SK-N-DZ (cell line): ENCODE measurements at regions not wholly inside any gene's neighbourhood (a gene's known extent, or its start where the extent isn't known, plus 50 kb on each side); places are given as distances from the start of the nearest gene placed in this dataset.
"Not testable (repeated sequence)": the region's sequence is repeated elsewhere in the genome, so short reads cannot be mapped to it uniquely, and the experiment has no call there.

Source experiments
- DNase-seq: peaks from one replicate; pipeline ENCODE4 v3.0.0-alpha.2; 2015; ENCODE audit warnings: low spot score

DNA sequence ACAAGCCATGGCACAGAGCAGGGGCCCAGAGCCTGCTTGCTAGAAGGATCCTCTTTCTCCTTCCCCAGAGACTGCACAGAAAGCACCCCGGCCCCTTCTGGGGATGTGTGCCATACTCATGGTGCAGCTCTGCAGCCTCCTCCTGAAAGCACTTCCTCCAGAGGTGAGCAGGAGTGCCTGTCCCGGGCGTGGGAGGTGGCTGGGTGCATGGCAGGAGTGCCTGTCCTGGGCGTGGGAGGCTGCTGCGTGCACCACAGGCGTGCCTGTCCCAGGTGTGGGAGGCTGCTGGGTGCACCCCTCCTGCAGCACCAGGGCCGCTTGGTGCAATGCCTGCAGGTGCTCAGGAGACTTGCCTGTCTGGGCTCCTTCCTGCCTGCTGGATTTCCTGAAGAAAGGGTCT, 913.3 kb downstream of the UQCRFS1 start:
- DNase-seq = no peak

DNA sequence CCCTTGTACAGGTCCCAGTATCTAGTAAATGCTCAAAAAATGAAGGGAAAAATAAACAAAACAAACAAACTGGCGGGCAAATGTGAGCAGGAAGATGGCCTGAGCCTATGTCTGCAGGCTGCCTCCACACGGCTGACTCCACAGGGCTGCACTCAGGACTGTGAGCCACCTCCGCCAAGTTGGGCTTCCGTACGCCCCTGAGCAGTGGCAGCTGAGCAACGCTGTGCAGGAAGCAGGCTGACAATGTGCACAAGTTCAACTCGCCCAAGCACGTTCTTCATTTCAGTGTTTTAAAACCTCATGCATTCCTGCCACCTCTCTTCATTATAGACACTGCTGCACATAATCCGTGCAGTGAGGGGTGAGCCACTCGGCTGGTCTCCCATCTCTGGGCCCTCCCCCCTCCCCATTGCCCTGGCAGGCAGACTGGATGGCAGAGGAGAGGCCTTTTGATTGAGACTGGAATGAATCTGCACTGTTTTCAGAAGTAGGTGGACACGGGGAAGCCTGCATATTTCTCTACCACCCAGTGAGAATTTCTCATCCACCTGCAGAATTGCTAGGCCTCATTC, 915.3 kb downstream of the UQCRFS1 start:
- DNase-seq = no peak

DNA sequence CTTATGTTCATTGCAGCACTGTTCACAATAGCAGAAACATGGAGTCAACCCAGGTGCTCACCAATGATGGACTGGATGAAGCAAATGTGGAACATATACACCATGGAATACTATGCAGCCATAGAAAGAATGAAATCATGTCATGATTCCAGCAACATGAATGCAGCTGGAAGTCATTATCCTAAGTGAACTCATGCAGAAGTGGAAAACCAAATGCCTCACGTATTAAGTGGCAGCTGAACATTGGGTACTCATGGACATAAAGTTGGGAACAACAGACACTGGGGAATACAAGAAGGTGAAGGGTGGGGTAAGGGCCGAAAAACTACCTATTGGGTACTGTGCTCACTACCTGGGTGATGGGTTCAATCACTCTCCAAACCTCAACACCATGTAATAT, 915.9 kb downstream of the UQCRFS1 start:
- no peak for DNase-seq

DNA sequence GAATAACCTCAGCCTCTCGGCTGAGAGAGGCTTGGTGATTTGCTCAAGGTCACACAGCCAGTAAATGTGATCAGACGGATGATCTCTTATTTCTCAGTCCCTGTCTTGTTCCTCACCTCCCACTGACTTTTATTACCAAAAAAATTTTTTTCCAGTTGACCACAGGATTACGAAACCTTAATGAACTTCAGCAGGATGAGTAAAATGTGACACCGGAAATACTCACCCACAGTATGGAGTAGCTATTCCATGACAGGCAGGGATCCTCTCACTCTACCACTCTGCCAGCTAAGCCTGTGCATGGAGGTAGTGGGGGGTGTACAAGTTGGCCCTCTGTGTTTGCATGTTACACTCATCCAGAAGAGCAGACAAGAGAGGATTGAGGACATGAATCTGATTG, 916.4 kb downstream of the UQCRFS1 start:
- no peak for DNase-seq

DNA sequence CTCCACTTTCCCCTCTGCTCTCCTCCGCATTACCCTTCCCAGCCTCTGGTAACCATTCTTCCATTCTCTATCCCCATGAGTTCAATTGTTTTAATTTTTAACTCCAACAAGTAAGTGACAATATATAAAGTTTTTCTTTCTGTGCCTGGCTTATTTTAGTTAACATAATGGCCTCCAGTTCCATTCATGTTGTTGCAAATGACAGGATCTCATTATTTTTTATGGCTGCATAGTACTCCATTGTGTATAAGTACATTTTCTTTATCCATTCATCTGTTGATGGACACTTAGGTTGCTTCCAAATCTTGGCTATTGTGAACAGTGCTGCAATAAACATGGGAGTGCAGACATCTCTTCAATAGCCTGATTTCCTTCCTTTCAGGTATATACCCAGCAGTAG, 918.0 kb downstream of the UQCRFS1 start:
- DNase-seq = not testable (repeated sequence)

DNA sequence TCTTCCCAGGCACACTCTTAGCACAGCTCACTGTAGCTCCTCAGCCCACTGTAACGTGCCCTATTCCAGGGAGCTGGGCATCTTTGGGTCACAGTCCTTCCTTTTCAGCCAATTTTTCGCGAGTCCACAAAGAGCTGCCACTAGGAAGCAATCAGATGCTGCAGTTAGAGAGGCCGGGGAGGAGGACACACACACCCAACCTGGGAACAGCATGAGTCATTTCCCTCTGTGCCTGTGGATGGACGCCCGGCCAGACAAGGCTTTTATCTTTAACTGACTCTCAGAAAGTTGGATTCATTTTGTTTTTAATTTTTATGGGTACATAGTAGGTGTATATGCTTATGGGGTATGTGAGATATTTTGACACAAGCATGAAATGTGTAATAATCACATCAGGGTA, 918.6 kb downstream of the UQCRFS1 start:
- DNase-seq = no peak

DNA sequence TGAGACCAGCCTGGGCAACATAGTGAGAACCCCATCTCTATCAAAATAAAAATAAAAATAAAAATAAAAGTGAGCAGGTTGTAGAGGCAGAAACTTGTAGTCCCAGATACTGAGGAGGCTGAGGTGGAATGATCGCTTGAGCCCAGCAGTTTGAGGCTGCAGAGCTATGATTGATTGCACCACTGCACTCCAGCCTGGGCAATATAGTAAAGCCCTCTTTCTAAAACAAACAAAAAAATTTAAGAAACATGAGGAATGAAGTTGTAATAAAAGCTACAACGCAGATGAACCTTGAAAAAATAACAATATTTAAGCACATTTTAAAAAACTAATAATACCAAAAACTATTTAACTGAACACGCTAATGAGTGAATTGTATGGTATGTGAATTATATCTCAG, 919.3 kb downstream of the UQCRFS1 start:
- no peak for DNase-seq

DNA sequence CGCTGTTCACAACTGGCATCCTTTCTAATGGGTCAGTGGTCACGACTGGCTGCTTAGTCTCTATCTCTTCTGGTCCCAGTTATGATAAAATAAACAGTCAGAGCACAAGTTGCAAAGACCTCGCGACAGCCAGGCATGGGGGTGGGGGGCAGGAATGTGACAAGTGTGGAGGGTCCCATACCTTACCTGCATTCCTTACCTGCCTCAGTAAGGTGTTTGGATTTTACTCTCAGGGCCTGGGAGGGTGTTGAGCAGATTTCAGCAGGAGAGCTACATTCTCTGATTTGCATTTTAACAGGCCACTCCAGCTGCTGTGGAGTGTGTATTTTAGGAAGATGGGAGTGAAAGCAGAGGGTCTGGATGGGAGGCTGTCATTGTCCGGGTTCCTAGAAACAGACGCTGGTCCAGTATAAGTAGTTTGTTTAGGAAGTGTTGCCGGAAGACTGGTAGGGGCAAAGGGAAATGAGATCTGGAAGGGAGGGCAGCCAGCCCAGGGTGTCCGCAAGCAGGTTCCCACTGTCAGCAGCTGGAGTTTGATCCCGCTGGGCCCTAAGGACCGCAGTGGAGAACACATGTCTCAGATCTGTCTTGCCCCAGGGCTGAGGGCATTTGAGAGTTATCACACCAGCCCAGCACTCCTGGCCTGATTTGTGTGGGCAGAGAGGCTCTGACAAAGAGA, 920.0 kb downstream of the UQCRFS1 start:
- DNase-seq = no peak

DNA sequence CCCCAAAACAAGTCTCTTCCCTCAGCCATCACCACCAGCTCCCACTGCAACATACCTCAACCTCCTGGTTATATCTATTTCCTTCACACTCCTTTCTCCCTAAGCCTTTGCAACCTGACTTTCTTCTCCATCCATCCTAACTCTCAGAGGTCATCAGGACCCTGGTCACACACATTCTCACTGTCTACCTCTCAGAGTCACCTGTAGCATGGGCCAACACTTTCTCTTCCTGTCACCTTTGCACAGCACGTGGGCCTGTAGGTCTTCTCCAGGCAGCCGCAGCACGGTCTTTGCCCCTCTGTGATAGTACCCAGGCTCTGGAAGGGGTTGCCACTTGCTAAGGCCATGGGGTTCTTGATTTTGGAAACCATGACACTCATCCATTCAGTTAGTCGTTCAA, 921.1 kb downstream of the UQCRFS1 start:
- DNase-seq = no peak

DNA sequence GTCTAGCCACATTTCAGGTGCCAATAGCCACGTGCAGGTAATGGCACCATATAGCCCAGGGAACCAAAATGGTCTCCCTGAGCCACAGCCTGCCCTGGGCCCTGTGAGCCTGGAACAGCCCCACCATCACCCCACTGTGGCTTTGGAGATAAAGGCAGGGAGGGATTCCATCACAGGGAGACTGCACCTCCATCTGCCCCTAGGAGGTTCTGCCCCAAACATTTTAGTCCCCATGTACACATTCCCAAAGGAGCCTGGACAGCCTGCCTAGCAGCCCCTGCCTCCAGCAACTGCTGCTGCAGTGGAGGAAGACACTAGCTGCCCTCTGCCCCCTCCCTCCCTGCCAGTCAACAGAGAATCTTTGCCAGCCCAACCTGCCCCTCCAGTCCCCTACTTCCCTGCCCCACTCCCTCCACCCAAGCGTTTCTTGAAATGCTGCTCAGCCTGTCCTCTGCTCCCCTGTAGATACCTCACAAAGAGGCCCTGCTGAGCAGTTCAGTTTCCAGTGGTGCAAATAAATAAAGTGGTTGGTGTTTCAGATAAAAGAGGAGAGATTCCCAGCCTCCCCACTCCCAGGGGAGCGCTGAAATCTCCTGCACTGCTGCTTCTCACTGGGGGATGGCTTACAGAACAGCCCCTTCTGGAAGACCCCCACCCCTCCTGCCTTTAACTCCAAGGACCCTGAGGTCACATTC, 921.8 kb downstream of the UQCRFS1 start:
- DNase-seq = no peak

DNA sequence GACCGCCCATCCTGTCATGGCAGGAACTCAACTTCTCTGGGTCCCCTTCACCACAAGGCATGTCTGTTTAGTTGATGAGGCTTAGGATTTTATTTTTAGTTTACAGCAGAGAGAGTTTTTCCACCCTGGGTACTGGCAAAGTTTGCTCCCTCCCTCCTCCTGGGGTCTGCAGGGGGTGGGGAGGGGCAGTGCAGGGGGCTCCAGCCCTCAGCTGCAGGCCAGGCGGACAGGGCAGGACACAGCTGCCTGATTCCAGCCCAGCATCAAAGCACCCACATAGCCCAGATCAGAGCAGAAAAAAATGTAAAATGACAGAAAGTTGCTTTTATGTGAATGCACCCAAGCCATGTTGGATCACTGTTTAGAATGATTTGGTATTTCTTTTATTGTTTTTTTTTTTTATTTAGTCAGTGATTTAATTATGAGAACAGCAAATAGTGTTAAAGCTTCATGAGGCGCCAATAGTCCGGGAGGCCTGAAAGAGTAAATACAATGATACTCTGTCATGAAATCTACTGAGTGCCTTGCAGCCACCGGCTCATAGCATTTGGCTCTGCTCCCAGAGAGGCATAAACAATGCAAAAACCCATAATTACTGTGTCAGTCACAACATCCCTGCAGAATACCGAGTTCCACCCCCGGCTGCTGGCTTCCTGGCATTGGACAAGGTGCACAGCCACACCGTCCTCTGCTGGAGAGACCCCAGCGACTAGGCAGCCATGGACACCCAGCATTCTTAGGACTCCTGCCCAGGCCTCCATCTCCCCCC, 923.5 kb downstream of the UQCRFS1 start:
- no peak for DNase-seq

DNA sequence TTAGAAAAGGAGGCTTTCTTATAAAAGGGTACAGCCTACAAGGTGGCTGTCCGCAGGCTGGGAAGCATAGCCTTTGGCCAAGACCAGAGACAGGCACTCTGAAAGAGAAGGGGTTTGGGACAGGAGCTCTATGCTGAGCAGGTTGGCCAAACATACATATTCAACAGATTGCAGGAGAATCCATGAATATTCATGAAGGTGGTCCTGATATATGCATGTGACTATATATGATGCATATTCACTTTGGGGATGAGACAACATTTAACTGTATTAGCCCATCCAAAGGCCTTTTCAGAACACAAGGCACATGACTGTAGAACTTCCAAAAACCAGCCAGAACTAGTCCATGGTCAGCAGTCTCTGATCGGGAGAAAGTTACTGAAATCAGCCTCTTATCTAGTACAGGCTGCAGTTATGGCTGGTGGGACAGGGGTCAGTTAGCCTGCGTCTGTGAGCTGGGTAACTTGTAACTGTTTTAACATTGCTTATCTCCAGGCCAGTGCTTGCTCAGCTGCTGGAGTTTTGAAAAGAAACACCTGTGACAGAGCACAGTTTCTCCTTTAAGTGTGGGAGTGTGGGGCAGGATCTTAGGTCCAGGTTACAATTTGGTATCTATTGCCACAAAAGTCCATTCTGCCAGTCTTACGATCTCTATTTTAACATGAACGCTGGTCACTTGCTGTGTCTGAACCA, 924.2 kb downstream of the UQCRFS1 start:
- no peak for DNase-seq

DNA sequence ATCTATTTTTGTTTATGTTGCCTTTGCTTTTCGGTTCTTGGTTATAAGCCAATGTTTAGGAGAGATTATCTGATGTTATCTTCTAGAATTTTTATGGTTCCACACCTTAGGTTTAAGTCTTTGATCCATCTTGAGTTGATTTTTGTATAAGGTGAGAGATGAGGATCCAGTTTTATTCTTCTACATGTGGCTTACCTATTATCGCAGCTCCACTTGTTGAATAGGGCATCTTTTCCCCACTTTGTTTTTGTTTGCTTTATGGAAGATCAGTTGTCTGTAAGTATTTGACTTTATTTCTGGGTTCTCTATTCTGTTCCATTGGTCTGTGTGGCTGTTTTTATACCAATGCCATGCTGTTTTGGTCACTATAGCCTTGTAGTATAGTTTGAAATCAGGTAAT, 927.0 kb downstream of the UQCRFS1 start:
- DNase-seq = no peak

DNA sequence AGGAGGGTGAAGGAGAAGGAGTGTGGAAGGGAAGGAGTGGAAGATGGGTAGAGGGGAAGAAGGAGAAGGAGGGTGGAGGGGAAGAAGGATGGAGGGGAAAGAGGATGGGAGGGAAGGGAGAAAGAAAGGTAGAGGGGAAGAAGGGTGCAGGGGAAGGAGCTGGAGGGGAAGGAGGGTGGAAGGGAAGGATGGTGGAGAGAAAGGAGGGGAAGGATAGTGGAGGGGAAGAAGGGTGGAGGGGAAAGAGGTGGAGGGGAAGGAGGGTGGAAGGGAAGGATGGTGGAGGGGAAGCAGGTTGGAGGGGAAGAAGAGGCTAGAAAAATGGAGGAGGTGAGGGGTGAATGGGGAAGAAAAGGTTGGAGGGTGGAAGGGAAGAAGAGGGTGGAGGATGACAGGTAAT, 927.9 kb downstream of the UQCRFS1 start:
- DNase-seq = no peak

DNA sequence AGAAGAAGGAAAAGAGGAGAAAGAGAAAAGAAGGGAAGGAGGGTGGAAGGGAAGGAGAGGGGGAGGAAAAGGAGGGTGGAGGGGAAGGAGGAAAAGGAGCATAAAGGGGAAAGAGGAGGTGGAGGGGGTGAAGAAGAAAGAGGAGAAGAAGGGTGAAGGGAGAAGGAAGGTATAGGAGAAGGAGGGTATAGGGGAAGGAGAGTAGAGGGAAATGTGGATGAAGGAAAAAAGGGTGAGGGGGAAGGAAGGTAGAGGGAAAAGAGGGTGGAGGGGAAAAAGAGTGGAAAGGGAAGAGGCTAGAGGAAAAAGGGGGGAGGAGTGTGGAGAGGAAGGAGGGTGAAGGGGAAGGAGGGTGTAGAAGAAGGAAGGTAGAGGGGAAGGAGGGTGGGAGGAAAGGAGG, 928.6 kb downstream of the UQCRFS1 start:
- no peak for DNase-seq

DNA sequence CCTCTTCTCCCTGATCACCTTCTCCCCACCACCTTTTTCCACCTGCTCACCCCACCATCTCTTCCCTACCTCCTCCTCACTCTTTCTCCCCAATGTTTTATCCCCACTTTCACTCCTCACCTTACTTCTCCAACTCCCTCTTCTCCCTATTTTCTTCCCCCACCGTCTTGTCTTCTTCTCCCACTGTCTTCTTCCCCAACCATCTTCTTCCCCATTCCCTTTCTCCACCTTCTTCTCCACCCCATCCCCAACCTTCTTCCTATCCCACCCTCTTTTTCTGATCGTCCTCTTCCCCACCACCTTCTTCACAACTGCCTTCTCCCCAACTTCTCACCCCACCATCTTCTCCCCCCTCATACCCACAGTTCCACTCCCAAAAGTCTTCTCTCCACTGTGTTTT, 929.4 kb downstream of the UQCRFS1 start:
- DNase-seq = no peak

DNA sequence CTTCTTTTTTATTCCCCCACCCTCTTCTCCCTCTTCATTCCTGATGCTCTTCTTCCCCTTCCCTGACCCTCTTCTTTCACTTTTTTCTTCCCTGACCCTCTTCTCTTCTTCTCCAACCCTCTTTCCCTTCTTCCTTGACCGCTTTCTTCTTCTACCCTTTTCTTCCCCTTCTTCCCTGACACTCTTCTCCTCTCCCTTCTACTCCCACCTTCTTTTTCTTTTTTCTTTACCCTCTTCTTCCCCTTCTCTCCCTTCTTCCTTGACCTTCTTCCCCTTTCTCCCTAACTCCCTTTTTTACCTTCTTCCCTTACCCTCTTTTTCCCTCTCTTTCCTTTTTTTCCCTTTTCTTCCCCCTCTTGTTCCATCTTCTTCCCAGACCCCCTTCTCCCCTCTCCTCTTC, 931.3 kb downstream of the UQCRFS1 start:
- no peak for DNase-seq

DNA sequence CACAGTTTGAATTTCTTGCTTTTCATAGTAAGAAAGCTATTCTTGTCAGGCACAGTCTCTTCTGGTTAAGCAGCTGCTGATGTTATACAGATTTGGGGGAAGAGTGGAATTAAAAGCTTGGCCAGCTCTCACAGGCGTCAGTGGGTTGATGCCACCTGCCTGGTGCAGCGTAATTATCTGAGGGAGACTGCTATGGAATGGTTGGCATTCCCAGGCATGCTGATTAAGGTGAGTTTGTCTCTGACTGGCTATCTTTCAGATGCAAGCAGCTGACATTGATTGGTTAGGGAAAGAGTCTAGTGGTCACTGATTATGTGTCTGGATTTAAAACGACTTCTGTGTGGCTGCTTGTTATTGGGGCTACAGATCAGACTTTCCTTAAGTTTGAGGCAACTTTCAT, 948.4 kb downstream of the UQCRFS1 start:
- no peak for DNase-seq

DNA sequence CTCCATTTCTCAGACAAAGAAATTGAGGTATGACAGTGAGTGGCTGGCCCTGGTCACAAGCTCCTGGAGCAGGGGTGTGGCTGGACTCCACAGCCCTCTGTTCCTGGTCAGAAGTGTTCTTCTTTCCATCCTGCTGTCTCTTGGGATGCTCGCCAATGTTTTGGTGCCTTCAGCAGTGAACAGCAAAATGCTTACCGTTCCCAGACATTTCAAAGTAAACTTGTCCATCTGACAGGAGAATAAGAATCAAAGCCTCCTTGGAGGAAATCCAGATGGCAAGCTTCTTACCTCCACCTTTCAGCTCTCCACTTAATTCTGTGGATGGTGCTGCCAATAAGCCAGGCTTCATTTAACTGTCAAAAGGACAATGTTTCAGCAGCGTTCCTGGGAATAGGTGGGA, 954.1 kb downstream of the UQCRFS1 start:
- no peak for DNase-seq

DNA sequence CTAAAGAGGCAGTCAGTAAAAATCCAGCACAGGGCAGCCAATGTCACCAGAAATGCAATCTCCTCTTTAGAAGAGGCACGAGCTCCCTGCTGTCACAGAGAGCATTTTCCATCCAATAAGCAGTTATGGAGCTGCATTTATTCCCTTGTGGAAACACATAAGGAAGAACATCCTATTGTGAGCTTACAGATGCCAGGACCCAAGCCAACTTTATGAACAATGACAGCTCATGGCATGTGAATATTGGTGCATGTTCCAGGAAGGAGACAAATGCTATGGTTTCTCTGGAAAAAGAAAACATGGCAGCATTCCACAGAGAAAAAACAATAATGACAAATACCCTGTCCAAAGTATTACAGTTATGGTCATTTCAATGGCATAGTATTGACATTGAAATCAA, 955.6 kb downstream of the UQCRFS1 start:
- DNase-seq = no peak

DNA sequence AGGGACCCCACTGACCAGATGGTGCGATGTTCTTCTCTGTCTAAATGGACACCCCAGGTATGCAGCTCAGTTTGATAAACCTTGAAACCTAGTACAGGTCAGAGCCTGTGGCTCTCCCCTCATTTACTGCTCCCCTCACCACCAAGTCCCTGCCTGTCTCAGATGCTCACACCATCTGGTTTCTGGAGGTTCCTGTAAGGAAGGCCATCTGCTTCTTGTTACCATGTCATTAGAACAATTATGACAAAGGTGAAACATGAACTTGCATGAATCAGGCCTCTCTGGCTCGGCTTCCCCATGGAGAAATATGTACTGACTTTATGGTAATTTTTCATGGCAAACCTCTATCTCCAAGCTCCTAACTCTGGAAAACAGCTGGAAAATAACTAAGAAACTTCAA, 965.7 kb downstream of the UQCRFS1 start:
- DNase-seq = peak; percentile 9

DNA sequence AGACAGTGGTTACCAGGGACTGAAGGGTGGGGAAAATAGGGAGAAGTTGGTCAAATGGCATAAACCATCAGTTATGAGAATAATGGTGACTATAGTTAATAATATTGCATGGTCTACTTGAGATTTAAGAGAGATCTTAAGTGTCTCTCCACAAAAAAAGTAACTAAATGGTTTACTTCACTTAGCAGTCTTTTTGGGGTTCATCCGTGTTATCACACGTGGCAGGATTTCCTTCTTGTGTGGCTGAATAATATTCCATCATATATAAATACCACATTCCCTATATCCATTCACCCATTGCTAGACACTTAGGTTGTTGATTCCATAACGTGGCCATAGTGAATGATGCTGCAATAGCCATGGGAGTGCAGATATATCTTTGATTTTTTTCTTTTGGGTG, 967.0 kb downstream of the UQCRFS1 start:
- no peak for DNase-seq
